Heart left ventricle (tissue), 13 donors: ENCODE measurements at regions not wholly inside any gene's neighbourhood (a gene's known extent, or its start where the extent isn't known, plus 50 kb on each side); places are given as distances from the start of the nearest gene placed in this dataset.

Experiments
- POLR2A ChIP-seq, 2 donors: fragments of 450-650 bp; IDR thresholded peaks; one replicate each; pipeline ENCODE4 v1.6.1; 2017; ENCODE audit warnings: antibody characterized with exemption in 2 of 2, mild to moderate bottlenecking in 2 of 2, moderate library complexity in 2 of 2
- TF ChIP-seq, protein P1 (sequence below), 12 donors: fragments of 200-600 bp; sonication (generic) in 4 of 12; IDR thresholded peaks; one replicate each; pipeline versions ENCODE4 v1.5.0 to v1.8.0; 2018 to 2022; ENCODE audit warnings: antibody characterized with exemption in 12 of 12, mild to moderate bottlenecking in 5 of 12
- donor health status: ischemic (EF 13 %, LVEDD 7.1; RV severe dilation, severe dysfunction).
- donor health status: DM: no; HTN: yes; CAD: no.
- donor health status: DM: no; HTN: no; CAD: no.
- donor health status: ischemic (EF 25% LVEDD 6.9; RV normal size, moderate dysfunction).
- donor health status: ischemic (EF 25% LVEDD 5.7; RV mildly dilated, moderate dysfunction).
- donor health status: ischemic (EF 35%, LVEDD 5.7; RV mildly dilated, moderate dysfunction).
- donor health status: nonischemic (EF 11% LVEDD 7.7; RV severe dilation, severe dysfunction).
- donor health status: DM: yes; HTN: yes; CAD: no.
- donor health status: PGD.
- donor health status: ischemic (EF 29% LVEDD 5.4; RV normal size, mild dysfunction).
- donor health status: nonischemic (EF 23%, LVEDD 6.1; RV moderate dilation, normal function).

DNA sequence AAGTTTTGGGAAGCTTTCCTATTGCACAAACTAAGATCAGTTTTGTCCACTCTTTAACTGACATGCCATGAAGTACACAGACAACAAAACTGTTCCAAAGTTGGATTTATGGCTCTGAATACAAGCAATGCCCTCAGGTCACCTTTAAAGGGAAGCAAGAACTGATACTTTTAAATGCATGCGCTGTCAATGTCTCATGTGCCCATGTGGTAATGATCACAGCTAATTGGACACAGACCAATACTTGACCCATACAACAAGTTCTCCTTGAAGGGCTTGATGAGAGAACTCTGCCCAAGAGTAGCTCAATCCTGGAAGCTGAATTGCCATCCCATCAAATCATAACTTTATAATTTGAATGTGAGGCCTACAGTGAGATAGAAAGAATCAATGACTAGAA, 624.9 kb downstream of the ETS1 start:
- TF ChIP-seq POLR2A (IDR thresholded peaks at IDR 0.05), result no peak
- TF ChIP-seq, protein P1, sequence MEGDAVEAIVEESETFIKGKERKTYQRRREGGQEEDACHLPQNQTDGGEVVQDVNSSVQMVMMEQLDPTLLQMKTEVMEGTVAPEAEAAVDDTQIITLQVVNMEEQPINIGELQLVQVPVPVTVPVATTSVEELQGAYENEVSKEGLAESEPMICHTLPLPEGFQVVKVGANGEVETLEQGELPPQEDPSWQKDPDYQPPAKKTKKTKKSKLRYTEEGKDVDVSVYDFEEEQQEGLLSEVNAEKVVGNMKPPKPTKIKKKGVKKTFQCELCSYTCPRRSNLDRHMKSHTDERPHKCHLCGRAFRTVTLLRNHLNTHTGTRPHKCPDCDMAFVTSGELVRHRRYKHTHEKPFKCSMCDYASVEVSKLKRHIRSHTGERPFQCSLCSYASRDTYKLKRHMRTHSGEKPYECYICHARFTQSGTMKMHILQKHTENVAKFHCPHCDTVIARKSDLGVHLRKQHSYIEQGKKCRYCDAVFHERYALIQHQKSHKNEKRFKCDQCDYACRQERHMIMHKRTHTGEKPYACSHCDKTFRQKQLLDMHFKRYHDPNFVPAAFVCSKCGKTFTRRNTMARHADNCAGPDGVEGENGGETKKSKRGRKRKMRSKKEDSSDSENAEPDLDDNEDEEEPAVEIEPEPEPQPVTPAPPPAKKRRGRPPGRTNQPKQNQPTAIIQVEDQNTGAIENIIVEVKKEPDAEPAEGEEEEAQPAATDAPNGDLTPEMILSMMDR (IDR thresholded peaks at IDR 0.05), result no peak
